Tibial nerve (tissue), 3 donors: ENCODE measurements at regions not wholly inside any gene's neighbourhood (a gene's known extent, or its start where the extent isn't known, plus 50 kb on each side); places are given as distances from the start of the nearest gene placed in this dataset.

Source experiments
- POLR2A ChIP-seq, 2 donors: fragments of 450-650 bp; IDR thresholded peaks; one replicate each; pipeline ENCODE4 v1.6.1; 2017; ENCODE audit warnings: antibody characterized with exemption in 2 of 2, mild to moderate bottlenecking in 2 of 2, moderate library complexity in 2 of 2
- TF ChIP-seq, protein P1 (sequence below), 5 experiments: fragments of 200-600 bp in 3 of 5; fragments of 450-650 bp in 2 of 5; sonication (generic) in 3 of 5; IDR thresholded peaks; one replicate each; pipeline ENCODE4 v1.5.1; 2016 to 2019; ENCODE audit warnings: antibody characterized with exemption in 5 of 5, mild to moderate bottlenecking in 3 of 5, moderate library complexity in 2 of 5

DNA sequence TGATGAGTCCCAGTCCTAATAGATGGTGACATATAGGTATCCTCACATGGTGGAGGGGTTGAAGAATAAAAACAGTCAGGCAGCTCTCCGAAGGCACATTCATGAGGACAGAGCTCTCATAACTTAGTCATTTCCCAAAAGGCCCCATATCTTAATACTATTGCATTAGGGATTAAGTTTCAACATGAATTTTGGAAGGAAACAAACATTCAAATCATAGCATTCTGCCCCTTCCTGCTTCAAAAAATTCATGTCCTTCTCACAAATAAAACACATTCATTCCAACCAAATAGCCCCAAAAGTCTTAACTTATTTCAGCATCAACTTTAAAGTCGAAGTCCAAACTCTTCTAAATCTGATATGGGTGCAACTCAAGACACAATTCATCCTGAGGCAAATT lies 277.2 kb upstream of the NR4A3 start:
- TF ChIP-seq, protein P1, sequence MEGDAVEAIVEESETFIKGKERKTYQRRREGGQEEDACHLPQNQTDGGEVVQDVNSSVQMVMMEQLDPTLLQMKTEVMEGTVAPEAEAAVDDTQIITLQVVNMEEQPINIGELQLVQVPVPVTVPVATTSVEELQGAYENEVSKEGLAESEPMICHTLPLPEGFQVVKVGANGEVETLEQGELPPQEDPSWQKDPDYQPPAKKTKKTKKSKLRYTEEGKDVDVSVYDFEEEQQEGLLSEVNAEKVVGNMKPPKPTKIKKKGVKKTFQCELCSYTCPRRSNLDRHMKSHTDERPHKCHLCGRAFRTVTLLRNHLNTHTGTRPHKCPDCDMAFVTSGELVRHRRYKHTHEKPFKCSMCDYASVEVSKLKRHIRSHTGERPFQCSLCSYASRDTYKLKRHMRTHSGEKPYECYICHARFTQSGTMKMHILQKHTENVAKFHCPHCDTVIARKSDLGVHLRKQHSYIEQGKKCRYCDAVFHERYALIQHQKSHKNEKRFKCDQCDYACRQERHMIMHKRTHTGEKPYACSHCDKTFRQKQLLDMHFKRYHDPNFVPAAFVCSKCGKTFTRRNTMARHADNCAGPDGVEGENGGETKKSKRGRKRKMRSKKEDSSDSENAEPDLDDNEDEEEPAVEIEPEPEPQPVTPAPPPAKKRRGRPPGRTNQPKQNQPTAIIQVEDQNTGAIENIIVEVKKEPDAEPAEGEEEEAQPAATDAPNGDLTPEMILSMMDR (IDR thresholded peaks at IDR 0.05) = no peak
- no peak for TF ChIP-seq POLR2A (IDR thresholded peaks at IDR 0.05)
